LHCN-M2 (cell line): ENCODE measurements at regions not wholly inside any gene's neighbourhood (a gene's known extent, or its start where the extent isn't known, plus 50 kb on each side); places are given as distances from the start of the nearest gene placed in this dataset.
A peak's percentile ranks its signal among the peaks of the same experiment; 100 is the strongest.
"Not testable (repeated sequence)": the region's sequence is repeated elsewhere in the genome, so short reads cannot be mapped to it uniquely, and the experiment has no call there.

Source experiments
- DNase-seq: peaks from one replicate; pipeline ENCODE4 v3.0.0-alpha.2; 2012; ENCODE audit warnings: low read depth

GRCh38 chr11:110878513-110878912 is 166.3 kb upstream of the ARHGAP20 start:
- DNase-seq, result peak; percentile 73

DNA sequence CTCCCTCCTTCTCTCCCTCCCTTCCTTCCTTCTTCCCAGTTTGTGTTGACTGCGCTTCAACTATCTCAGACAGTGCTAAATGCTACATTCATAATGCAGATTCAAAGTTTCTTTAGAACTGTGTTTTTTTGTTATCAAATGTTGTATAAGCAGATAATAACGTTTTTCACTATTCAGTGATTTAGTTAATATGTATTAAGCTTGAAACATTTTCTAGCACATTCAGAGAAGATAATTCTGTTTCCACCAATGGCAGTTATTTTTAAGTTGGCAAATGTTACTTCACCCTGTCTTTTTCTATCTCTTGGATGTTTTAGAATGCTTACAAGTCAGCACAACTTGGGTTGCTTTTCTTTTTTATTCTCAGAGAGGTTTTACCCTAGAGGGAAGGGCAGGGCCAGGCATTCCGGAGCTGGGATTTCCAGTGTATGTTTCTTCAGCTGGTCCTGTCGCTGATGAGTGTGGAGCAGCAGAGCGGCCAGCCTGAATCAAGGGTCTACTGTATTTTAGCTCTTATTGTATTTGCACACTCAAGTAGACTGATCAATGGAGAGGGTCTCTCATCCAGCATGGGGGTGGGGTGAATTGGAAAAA is 162.3 kb upstream of the ARHGAP20 start:
- peak; percentile 75 for DNase-seq

GRCh38 chr11:110873975-110874374 is 161.7 kb upstream of the ARHGAP20 start:
- DNase-seq, result no peak

DNA sequence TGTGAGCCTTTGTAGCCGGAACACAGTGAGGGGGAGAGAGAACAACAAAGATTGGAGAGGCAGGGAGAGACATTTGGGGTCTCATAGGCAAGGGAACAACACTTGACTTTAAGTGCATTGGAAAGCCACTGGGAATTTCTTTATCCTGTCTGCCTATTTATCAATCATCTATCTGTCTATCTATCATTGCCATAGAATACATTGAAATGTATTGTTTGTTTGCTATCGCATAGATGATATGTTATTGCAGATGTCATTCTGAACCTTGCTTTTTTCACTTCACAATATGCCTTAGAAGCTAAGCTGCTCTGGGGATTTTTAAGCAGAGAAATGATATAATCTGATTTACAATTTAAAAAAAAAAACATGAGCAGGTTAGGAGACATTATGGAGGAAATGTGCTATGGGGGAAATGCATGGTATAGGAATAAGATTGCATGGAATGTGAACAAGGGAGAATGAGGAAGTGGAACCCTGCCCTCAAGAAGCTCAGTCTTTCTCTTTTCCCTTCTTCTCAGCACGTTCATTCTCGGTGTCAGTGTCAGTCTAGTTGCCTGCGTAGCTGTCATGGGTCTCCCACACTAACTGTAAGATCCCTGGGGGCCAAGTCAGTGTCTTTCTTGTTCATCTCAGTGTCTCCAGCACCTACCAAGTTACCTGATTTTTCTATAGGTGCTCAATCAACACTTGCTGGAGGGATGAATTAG is 158.7 kb upstream of the ARHGAP20 start:
- no peak for DNase-seq

DNA sequence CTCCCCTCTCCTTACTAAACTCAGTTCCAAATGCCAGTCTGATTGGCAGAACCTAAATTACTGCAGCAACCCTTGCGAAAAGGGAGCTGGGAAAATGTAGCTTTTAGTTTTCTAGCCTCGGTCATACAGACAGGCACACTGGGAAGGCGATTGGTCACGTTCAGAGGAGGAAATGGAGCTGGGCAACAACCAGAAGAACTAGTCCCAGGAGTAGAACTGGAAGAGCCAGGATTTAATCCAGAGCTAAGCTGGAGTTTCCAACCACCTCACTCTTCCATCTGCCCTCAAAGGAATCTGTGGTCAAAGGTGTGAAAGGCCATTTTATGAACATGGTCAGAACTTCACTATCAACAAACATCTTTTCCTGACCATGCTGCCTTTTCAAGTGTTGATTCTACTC is 155.7 kb upstream of the ARHGAP20 start:
- no peak for DNase-seq

DNA sequence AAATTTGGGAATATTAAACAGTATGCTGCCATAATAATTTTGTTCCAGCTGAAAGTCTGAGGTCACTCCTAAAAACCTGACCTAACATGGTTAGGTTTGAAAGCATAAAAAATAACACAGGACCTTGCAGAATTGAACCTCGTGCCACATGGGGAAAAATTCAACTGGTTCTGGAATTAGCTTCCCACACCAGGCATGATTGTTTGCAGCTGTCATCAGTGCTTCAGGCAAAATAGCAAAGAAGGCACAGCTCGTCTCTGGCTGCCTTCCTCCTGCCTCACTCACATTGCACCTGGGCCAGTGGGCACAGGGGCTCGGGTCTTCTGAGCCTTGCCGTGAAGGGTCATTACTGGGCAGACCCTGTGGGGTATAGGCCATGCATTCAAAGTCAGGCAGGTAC is 153.8 kb upstream of the ARHGAP20 start:
- no peak for DNase-seq

DNA sequence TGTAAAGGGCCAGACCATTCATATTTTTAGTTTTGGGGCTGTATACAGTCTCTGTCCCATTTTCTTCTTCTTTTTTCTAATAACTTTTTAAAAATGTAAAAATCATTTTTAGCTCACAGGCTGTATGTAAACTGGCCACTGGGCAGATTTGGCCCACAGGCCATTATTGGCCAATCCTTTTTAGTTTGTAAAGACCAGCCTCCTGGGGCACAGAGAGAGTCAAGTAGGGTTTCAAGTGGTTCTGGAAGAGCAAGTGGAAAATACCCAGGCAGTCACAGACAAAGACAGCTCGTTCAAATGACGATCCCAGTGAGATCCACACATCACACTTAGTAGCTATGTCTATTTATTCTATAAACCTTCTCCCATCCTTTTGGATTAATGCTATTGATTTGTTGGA is 150.2 kb upstream of the ARHGAP20 start:
- no peak for DNase-seq

DNA sequence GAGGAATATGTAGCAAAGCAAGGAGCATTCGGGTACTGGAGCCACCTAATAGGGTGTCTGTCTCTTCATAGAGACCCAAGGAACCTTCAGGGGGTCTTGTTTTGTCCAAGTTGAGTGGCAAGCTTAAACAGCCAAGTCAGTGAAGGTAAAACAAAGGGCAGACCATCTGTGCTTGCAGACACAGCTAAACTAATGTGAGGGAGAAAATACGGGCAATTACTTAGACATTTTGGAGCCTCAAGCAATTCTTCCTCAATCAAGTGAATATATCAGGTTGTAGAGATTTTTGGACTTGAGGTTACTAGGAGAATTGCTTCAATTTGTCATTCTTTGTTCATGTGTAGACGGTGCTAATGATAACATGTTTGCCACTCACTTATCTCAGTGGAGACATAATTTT is 148.2 kb upstream of the ARHGAP20 start:
- DNase-seq, result no peak

GRCh38 chr11:110859998-110860397 is 147.8 kb upstream of the ARHGAP20 start:
- DNase-seq, result no peak

- no peak for DNase-seq
Observed at GRCh38 chr11:110859240-110859840, 147.1 kb upstream of the ARHGAP20 start.

DNA sequence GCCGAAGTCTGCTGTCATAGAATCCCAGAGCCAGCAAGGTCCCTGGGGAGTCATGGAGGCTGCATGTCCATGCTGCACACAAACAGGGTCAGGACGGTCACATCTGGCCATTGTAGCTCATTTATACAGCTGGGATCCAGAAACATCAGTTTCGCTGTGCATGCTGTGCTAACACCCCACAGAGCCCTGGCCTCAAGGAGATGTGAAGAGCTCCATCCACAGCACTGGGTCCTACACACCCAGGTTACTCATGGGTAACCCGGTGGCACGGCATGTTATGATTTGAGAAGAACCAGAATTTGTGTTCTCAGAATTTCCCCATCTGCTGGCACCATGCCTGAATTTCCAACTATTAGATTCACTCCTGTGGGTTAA is 146.3 kb upstream of the ARHGAP20 start:
- peak; percentile 48 for DNase-seq

DNA sequence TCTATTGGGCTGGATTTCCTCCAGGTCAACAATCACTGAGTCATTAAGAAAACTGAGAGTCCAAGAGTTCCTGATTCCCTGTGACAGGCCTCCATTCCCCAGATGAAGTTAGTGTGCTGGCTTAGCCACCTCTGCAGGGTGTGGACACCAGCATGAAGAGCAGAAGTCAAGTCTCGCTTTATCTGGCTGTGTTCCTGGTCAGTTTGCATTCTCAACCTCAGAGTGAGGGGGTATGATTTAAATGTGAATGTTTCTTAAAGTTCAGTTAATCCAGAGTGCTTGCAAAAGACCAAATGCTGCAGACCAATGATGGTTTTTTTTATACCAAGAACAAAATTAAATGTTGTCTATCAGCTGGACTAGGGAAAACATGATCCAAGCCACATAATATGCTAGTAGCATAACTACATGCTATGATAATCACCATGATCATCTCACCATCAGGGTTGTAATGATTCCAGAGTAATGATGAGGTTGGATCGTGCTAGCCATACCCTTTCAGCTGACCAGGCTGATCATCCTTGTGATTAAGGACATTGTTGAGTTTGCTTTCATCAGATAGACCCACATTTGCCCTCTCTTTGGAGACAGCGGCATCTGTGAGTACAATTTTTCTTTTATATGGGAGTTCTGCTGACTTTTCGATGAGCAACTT is 145.8 kb upstream of the ARHGAP20 start:
- peak; percentile 60 for DNase-seq

- DNase-seq, result no peak
Observed at GRCh38 chr11:110856996-110857812, 145.0 kb upstream of the ARHGAP20 start.

DNA sequence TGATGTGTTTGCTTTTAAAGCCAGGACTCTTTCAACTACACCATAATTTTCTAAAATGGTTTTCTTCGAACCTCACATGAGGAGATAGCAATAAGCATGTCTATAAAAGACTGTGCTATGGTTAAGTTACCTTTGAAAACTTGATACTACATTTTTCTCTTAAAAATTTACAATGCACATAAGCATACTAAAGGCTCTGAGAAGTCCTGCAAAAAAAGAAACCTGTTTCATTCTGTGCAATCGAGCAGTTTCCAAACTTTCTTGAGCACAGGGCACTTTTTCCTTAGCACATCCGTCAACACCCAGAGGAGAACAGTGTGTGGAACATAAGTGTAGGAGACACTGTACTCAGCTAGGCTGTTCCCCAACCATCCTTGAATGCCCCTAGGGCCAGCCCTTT is 144.1 kb upstream of the ARHGAP20 start:
- no peak for DNase-seq

GRCh38 chr11:110855191-110855590 is 143.0 kb upstream of the ARHGAP20 start:
- no peak for DNase-seq

DNA sequence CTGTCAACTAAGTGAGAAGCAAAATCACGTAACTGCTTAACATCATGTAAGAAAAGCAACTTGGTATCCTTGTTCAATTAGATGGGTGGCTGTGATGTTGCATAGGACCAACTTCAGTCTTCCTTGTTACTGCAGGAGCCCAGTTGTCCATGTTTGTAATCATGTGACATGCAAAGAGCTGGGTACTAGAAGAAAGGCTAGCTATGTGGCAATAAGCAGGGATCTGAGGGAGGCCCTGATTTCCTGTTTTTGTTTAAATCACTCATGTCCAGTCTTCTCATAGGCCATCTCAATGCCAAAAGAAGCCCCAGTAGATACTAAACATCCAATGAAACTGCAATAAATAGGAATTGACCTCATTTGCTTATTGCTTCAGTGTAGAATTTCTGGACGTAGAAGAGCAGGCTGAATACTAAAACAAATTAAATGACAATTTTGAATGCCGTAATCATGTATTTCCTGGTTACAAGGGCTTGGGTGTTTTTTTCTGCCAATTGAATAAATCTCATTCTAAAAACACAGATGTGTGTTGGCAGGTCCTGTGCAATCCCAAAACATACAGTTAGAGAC is 140.8 kb upstream of the ARHGAP20 start:
- no peak for DNase-seq

DNA sequence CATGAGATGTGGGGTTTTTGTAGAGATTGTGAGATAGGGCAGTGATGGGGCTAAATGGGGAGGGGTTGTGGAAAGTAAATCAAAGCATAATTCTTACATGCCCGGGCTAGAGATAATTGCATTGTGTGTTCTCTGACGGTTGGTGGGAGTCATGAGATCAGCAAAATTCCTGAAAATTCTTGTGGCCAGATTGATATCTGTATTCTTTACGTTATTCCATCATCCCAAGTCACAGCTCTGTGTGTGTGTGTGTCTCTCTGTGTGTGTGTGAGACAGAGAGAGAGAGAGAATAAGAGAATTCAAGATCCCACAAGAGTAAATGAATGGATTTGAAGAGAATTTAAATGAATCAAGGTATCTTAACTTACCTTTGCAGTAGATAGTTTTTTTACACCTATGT is 138.6 kb upstream of the ARHGAP20 start:
- no peak for DNase-seq

- DNase-seq, result not testable (repeated sequence)
Observed at GRCh38 chr11:110843053-110843452, 130.8 kb upstream of the ARHGAP20 start.

DNA sequence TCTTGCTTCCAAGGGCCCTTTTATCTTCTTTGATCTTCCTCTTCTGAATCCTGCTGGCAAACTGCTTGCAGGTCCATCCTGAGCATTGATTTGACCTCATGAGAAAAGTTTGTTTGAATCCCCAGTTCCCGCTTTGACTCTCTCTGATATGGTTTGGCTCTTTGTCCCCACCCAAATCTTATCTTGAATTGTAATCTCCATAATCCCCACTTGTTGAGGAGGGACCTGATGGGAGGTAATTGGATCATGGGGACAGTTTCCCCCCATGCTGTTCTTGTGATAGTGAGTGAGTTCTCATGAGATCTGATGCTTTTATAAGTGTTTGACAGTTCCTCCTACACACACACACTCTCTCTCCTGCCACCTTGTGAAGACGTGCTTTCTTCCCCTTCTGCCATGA is 126.6 kb upstream of the ARHGAP20 start:
- no peak for DNase-seq

DNA sequence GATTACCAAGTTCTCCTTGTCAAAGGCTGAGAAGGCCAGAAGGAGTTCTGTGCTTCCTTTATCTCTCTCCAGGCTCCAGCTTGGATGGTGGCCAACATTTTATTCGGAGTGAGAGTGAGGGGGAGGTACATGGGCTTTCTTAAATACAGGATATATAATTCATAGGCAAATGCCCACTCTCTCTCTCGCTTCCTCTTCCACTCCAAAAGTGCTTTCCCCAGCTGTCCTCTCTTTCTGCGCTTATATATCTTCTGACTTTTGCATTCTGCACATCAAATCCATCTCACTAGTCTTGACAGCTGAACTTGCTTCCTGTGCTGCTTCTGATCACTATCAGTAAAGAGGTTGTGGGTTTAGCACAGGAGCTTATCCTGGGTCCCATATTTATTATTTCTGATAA is 125.4 kb upstream of the ARHGAP20 start:
- DNase-seq, result no peak

GRCh38 chr11:110835106-110835505 is 122.9 kb upstream of the ARHGAP20 start:
- no peak for DNase-seq
